ENCODE measurements at regions not wholly inside any gene's neighbourhood (a gene's known extent, or its start where the extent isn't known, plus 50 kb on each side); places are given as distances from the start of the nearest gene placed in this dataset.

GRCh38 chr11:115097796-115098408 is 406.3 kb downstream of the CADM1 start:
- Histone ChIP-seq H3K27ac (no peak overlapping the region), H3K36me3 (no peaks in the 10 kb centered on the region), H3K27me3 (peaks cover 0 to 2% of the 10 kb centered on the region in 2 donors), H3K4me1 (no peaks in the 10 kb centered on the region), H3K9me3 (no peaks in the 10 kb centered on the region), H3K4me3 (no peak overlapping the region)
- intact Hi-C loops (cut with DNase I; ENCODE audit: low total_unique reads) = no loop called here
- DNase-seq = no peak
- no peak for TF ChIP-seq CTCF (IDR thresholded peaks at IDR 0.05)

GRCh38 chr11:115100706-115101105 is 403.5 kb downstream of the CADM1 start:
- no peak for TF ChIP-seq CTCF (IDR thresholded peaks at IDR 0.05)
- no peak overlapping the region for H3K4me3 ChIP-seq
- no peaks in the 10 kb centered on the region for H3K9me3 ChIP-seq
- intact Hi-C loops (cut with DNase I; ENCODE audit: low total_unique reads) = no loop called here
- H3K36me3 ChIP-seq = no peaks in the 10 kb centered on the region
- no peaks in the 10 kb centered on the region for H3K4me1 ChIP-seq
- peaks cover 0 to 3% of the 10 kb centered on the region in 2 donors for H3K27me3 ChIP-seq
- no peak for DNase-seq
- no peak overlapping the region for H3K27ac ChIP-seq

GRCh38 chr11:115103921-115104320 is 400.3 kb downstream of the CADM1 start:
- no peak for DNase-seq
- Histone ChIP-seq H3K27me3 (peaks cover 0 to 3% of the 10 kb centered on the region in 2 donors), H3K9me3 (no peaks in the 10 kb centered on the region), H3K27ac (no peak overlapping the region), H3K4me1 (no peaks in the 10 kb centered on the region), H3K4me3 (no peak overlapping the region), H3K36me3 (no peaks in the 10 kb centered on the region)
- TF ChIP-seq CTCF (IDR thresholded peaks at IDR 0.05) = no peak
- intact Hi-C loops (cut with DNase I; ENCODE audit: low total_unique reads) = no loop called here

- intact Hi-C loops (cut with DNase I; ENCODE audit: low total_unique reads) = no loop called here
Measured at GRCh38 chr11:115104851-115105453, 399.3 kb downstream of the CADM1 start.

GRCh38 chr11:115111066-115111465 is 393.1 kb downstream of the CADM1 start:
- Histone ChIP-seq H3K4me3 (no peak overlapping the region), H3K9me3 (no peaks in the 10 kb centered on the region), H3K4me1 (no peaks in the 10 kb centered on the region), H3K27ac (no peak overlapping the region), H3K27me3 (no peaks in the 10 kb centered on the region), H3K36me3 (no peaks in the 10 kb centered on the region)
- DNase-seq = no peak
- intact Hi-C loops (cut with DNase I; ENCODE audit: low total_unique reads) = no loop called here
- no peak for TF ChIP-seq CTCF (IDR thresholded peaks at IDR 0.05)

More at GRCh38 chr11:115104851-115105453, 399.3 kb downstream of the CADM1 start:
- no peaks in the 10 kb centered on the region for H3K4me1 ChIP-seq
- no peak overlapping the region for H3K27ac ChIP-seq
- no peak overlapping the region for H3K4me3 ChIP-seq
- no peak for TF ChIP-seq CTCF (IDR thresholded peaks at IDR 0.05)
- no peak for DNase-seq
- H3K27me3 ChIP-seq = peaks cover 0 to 3% of the 10 kb centered on the region in 2 donors
- no peaks in the 10 kb centered on the region for H3K9me3 ChIP-seq
- no peaks in the 10 kb centered on the region for H3K36me3 ChIP-seq

Measured in tibial artery (tissue), 4 donors.